ENCODE measurements at regions not wholly inside any gene's neighbourhood (a gene's known extent, or its start where the extent isn't known, plus 50 kb on each side); places are given as distances from the start of the nearest gene placed in this dataset.

- DNase-seq, result no peak
Measured at GRCh38 chr2:198387677-198388076, 583.3 kb downstream of the PLCL1 start.

- no peak for DNase-seq
Measured at GRCh38 chr2:198385856-198386255, 581.5 kb downstream of the PLCL1 start.

DNA sequence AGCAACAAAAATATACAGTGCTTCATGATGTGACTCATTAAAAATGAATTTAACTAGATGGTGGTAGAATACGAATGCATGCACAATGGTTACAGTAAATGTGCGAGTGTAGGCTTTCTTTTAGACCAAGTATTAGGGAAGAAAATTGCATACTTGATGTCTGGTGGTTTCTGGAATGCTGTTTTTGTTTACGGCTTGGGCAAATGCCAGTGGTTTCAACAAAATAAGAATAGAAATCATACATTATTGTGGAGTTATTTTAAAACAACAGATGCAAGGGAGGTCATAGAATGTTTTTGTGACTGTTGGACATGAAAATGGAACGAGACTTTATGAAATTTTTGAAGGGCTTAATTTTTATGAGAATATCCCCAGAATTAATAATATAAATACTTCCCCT is 580.9 kb downstream of the PLCL1 start:
- no peak for DNase-seq

GRCh38 chr2:198383392-198383791 is 579.0 kb downstream of the PLCL1 start:
- no peak for DNase-seq

DNA sequence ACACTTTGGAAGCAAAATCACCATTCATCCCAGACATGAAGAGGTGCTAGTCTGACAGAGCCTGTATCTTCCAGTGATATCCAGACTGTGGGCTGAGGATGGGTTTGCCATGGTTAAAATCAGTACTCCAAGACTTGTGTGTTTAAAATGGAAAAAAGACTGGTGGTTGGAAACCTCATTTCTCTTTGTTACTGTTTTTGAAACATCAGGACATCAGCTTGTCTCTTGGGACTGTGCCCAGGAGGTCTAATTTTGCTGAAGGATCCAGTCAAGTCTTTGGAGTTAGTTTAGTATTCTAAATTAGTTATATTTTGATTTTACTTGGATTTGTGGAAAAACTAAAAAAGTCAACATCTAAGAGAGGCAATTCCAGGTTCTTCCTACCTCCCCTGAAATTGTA is 578.4 kb downstream of the PLCL1 start:
- no peak for DNase-seq

DNA sequence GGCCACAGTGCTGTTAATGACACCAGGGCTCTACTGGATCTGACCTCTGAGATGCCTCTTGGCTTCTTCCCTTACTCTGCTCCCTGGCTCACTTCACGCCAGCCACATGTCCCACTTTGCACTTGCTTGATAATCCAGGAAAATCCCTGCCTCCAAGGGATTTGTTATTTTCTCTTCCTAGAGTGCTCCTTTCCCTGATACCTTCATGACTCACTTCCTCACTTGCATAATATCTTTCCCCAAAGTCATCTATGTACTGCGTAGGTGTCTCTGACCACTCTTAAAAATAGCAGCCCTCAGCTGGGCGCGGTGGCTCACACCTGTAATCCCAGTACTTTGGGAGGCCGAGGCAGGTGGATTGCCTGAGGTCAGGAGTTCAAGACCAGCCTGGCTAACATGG is 572.3 kb downstream of the PLCL1 start:
- DNase-seq, result no peak

DNA sequence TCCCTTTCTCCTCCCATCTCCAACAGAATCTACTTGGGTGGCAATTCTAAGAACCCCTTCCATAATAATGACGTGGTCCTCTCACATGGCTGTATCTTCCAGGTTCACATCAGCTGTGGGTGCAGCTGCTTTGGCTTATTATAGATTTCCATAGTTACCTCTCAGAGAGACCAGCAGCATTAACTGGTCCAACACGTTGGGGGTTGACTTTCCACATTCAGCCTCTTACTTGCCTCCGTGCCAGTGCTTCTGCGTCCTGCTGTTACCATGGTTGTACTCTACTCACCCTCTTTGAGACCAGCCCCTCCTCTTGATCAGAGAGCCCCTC is 570.7 kb downstream of the PLCL1 start:
- no peak for DNase-seq

DNA sequence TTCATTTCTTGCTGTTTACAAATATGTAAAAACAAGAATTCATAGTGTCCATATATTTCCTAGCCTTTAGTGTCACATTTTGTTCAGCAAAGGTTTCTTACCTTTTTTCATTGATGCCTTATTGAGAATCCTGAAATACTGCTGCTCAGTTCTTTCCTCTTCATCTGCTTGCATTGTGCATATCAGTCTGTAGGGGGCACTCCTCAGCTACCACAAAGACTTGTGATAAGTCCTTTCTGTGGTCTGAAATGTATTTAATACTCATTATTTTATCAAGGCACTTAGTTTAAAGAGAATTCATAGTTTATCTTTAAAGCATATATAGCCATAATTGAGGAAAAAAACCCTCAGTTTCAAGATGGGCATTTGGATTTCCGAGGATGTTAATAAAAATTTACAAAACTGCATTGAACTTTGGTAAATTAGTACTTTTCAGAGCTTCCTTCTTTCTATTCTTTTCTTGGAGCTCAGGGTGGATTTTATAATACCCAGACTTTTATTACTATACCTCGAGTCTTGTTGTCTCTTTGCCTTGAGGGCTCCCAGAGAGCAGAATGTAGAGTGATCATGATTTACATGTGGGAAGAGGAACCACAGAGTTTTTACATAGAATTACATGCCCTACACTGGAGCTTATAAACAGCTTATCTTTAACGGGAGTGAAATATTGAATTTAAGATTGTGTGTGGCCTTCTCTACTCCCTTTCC is 570.1 kb downstream of the PLCL1 start:
- DNase-seq, result no peak

- no peak for DNase-seq
Measured at GRCh38 chr2:198371921-198372543, 567.6 kb downstream of the PLCL1 start.

DNA sequence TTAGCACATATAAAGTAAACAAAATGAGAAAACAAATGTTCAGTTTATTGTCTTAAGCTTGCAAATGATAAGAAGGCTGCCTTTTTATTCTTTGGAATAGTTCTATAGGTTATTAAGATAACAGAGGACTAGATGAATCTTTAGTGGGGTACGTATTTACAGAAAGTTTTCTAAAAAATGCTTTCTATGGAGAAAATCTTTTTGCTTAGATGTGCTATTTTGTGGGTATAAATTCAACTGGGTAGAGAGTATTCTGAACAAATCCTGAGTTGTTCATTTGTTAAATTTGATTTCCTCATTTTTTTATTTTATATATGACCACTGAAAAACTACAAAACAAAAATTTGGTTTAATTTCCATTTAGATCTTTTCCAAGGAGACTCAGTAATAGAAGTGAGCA is 566.9 kb downstream of the PLCL1 start:
- no peak for DNase-seq

- no peak for DNase-seq
Measured at GRCh38 chr2:198368089-198368488, 563.7 kb downstream of the PLCL1 start.

DNA sequence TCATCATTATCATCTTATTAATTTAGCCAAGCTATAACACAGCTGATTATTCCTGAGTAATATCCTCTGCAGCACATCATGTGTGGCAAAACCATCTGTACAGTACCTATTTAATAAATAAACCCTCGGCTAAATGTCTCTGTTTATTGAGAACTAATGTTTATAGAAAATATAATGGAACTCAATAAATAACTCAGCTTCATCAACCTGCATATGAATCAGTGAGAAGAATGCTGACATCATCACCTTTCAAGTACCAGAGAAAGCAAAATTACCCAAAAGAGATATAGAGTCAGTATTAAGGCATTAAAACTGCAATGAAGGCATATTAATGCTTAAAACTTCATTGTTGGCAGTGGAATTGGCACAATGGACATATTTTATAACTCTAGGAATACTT is 558.3 kb downstream of the PLCL1 start:
- DNase-seq, result no peak

GRCh38 chr2:198359308-198359707 is 554.9 kb downstream of the PLCL1 start:
- DNase-seq, result no peak

DNA sequence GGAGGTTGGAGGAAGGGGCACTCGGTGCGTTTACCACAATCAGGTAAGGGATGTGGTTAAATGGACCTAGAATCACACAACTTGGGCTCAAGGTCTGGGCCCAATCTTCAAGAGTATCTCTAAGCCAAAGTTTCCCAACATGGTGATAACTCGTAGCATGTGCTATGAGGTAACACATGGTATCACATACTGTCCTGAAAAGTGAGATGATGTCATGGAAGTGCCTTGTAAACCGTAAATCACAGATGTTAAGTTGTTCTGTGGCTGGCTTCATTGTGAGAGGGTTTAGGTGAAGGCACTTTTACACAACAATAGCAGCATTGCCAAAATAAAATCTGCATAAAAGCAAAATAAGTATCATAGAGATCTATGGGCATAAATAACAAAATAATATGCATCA is 551.8 kb downstream of the PLCL1 start:
- no peak for DNase-seq

DNA sequence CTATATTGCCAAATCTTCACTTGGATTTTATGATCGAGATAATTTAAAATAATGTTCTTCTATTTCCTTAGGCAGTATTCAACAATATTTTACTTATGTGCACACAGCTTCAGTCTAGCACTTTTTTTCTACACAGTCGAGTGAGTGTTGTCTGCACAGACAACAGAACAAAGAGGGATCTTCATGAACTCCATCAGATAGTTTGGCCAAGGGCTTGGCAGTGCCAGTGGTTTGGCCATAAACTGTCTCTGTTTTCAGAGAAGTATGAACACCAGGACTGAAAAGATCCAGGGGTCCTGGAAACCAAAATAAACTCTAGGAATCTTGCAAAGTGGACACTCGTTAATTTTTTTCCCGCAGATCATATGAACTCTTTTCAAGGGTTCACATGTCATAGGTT is 547.3 kb downstream of the PLCL1 start:
- no peak for DNase-seq

DNA sequence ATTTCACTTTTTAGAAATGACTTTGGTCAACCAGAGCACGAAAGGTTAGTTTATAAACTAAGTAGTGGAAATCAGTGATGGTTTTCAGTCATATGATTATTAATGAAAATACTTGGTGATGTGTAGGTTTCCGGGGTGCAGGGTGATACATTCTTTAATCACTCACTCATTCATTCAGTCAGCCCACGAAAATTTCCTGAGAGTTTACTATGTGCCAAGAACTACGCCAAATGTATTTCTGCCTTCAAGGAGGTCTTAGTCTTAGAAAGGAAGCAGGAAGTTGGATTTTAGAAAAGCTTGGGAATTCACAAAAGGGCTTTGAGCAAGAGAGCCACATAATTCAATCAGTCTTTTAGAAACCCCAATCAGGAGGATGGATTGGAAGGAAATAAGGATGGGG is 543.6 kb downstream of the PLCL1 start:
- no peak for DNase-seq

- no peak for DNase-seq
Measured at GRCh38 chr2:198347349-198347748, 543.0 kb downstream of the PLCL1 start.

DNA sequence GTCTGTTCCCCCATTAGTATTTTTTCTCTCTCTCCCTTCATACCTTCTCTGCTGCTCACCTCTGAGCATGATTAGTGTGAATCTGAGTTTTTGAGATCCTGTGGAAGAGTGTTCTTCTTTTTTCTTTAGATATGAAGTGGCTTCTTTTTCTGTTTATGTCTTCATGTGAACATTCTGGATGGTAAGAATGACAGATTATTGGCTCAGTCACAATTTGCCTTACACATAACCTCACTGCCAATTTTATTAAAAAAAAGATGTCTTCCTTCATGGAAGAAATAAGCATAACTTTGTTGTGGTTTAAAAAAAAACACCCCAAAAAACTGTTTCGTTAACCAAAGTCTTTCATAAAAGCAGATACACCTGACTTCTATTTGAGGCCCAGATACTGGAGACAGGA is 539.1 kb downstream of the PLCL1 start:
- DNase-seq, result no peak

- no peak for DNase-seq
Measured at GRCh38 chr2:198340846-198341245, 536.5 kb downstream of the PLCL1 start.

DNA sequence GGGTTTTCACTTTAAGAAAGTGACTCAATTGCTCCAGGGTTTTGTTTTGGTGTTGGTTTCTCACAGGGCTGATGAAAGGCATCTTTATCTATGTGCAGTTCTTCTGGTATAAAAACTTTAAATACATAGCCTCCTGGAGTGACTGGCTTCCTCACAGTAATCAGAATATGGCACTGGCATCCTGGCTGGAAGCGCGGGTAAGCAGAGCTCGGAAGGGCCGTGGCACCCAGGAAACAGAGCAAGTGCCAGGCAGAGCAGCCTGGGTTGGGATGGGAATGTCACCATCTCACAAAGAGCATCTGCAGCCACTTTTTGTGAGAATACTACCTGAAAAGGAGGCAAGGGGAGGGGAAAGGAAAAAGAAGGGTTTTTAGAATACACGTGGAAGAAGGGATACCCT is 534.7 kb downstream of the PLCL1 start:
- no peak for DNase-seq

- no peak for DNase-seq
Measured at GRCh38 chr2:198337368-198337767, 533.0 kb downstream of the PLCL1 start.

GRCh38 chr2:198328454-198328853 is 524.1 kb downstream of the PLCL1 start:
- DNase-seq, result no peak

- no peak for DNase-seq
Measured at GRCh38 chr2:198327526-198327925, 523.1 kb downstream of the PLCL1 start.

DNA sequence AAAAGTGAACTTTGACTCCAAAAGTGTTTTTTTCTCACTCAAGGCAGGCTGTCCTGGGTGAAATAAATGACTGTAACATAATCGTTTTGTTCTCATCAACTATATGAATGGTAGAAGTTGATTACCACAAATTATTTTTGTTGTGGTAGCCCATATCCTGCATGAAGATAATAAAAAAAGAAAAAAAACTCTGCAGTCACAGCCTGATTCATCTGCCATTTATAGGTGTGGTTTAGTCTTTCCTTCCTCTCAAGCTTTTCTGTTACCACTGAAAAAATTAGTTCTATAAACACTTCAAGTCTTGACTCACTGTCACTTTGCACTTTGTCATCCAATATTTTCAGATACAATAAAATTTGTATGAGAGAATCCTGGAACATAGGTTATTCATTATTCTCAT is 522.0 kb downstream of the PLCL1 start:
- no peak for DNase-seq

GRCh38 chr2:198325359-198325758 is 521.0 kb downstream of the PLCL1 start:
- no peak for DNase-seq
